A549 (cell line): ENCODE measurements at regions not wholly inside any gene's neighbourhood (a gene's known extent, or its start where the extent isn't known, plus 50 kb on each side); places are given as distances from the start of the nearest gene placed in this dataset.

Experiments
- ATAC-seq, 2 experiments: fragments of 200-7000 bp in 1 of 2; fragments of >200 bp in 1 of 2; cut with Nextera tagmentation in 1 of 2; cut with Tn5 transposase in 1 of 2; 3 replicates each; pipeline versions ENCODE4 v1.8.0 to v1.9.1; 2018 to 2020; ENCODE audit warnings: mild to moderate bottlenecking in 1 of 2, moderate library complexity in 1 of 2
- CTCF ChIA-PET: fragments of 300-600 bp; sonication (Branson Sonifier 250); formaldehyde crosslinking; extraction: SDS; loops from one replicate; lab custom pipeline; 2021; ENCODE audit warnings: antibody characterized with exemption, inconsistent platforms; lab: Yijun Ruan, JAX
- POLR2A ChIA-PET: fragments of 350-600 bp; formaldehyde crosslinking; extraction: SDS; loops from one replicate; lab custom pipeline; 2021; ENCODE audit warnings: antibody characterized with exemption, inconsistent platforms; lab: Yijun Ruan, JAX
- DNase-seq, 2 experiments: peaks; one replicate each; pipeline versions ENCODE4 v3.0.0 to v3.0.0-alpha.2; 2011 to 2016; ENCODE audit warnings: low read depth in 1 of 2, low spot score in 1 of 2
- FAIRE-seq: peaks from 2 replicates; lab custom pipeline; 2011; peaks lifted over from hg19 to GRCh38; lab: Jason Lieb, UNC
- H3K27ac ChIP-seq, 2 experiments: fragments of >200 bp; sonication (Bioruptor Twin); formaldehyde crosslinking; 3 replicates each; pipeline ENCODE4 v1.5.1; 2016 to 2017
- H3K4me1 ChIP-seq: fragments of >200 bp; sonication (Bioruptor Twin); formaldehyde crosslinking; 3 replicates; pipeline ENCODE4 v1.6.1; 2016
- H3K4me2 ChIP-seq: fragments of >200 bp; sonication (Bioruptor Twin); formaldehyde crosslinking; 3 replicates; pipeline ENCODE4 v1.6.1; 2016
- H3K4me3 ChIP-seq: fragments of >200 bp; sonication (Bioruptor Twin); formaldehyde crosslinking; 3 replicates; pipeline ENCODE4 v1.5.1; 2016
- H3K9me3 ChIP-seq: fragments of >200 bp; sonication (Bioruptor Twin); formaldehyde crosslinking; 3 replicates; pipeline ENCODE4 v1.6.1; 2016
- ATOH8 ChIP-seq: fragments of 250-450 bp; sonication (Bioruptor Pico); IDR thresholded peaks from 2 replicates; pipeline ENCODE4 v1.5.0; 2020; ENCODE audit warnings: low read depth, mild to moderate bottlenecking, moderate library complexity
- BCL3 ChIP-seq: fragments of >200 bp; sonication (Bioruptor Twin); formaldehyde crosslinking; IDR thresholded peaks from 3 replicates; pipeline ENCODE4 v1.6.1; 2016
- CBX8 ChIP-seq: fragments of 200-600 bp; sonication (generic); IDR thresholded peaks from 2 replicates; pipeline ENCODE4 v1.6.1; 2016
- CTCF ChIP-seq: fragments of >200 bp; sonication (Bioruptor Twin); formaldehyde crosslinking; IDR thresholded peaks from 3 replicates; pipeline ENCODE4 v1.5.1; 2016
- ESRRA ChIP-seq: fragments of 150-350 bp; IDR thresholded peaks from 2 replicates; pipeline ENCODE4 v1.6.1; 2014; ENCODE audit warnings: mild to moderate bottlenecking, low read length, borderline replicate concordance
- GATA3 ChIP-seq: IDR thresholded peaks from 2 replicates; pipeline ENCODE4 v1.6.1; 2012; ENCODE audit warnings: borderline replicate concordance
- HOXA7 ChIP-seq: fragments of 250-450 bp; sonication (Bioruptor Pico); IDR thresholded peaks from 2 replicates; pipeline ENCODE4 v1.5.0; 2020; ENCODE audit warnings: mild to moderate bottlenecking, moderate library complexity
- HOXB5 ChIP-seq: fragments of 250-450 bp; sonication (Bioruptor Pico); IDR thresholded peaks from 2 replicates; pipeline ENCODE4 v1.5.0; 2020; ENCODE audit warnings: mild to moderate bottlenecking, moderate library complexity
- RARB ChIP-seq: fragments of 250-450 bp; sonication (Bioruptor Pico); IDR thresholded peaks from 2 replicates; pipeline ENCODE4 v1.8.0; 2021; ENCODE audit warnings: mild to moderate bottlenecking, moderate library complexity
- REST ChIP-seq: fragments of 200-600 bp; sonication (generic); IDR thresholded peaks from 2 replicates; pipeline ENCODE4 v1.6.1; 2016; ENCODE audit warnings: antibody characterized with exemption, mild to moderate bottlenecking, moderate library complexity
- RNF2 ChIP-seq: fragments of 200-600 bp; sonication (generic); IDR thresholded peaks from 2 replicates; pipeline ENCODE4 v1.6.1; 2016; ENCODE audit warnings: low read depth, mild to moderate bottlenecking, antibody characterized with exemption, moderate library complexity, borderline replicate concordance
- SMC3 ChIP-seq: fragments of >200 bp; sonication (Bioruptor Twin); formaldehyde crosslinking; IDR thresholded peaks from 3 replicates; pipeline ENCODE4 v1.6.1; 2018; ENCODE audit warnings: inconsistent platforms
- TP53 ChIP-seq: fragments of 250-450 bp; sonication (Bioruptor Pico); IDR thresholded peaks from 2 replicates; pipeline ENCODE4 v1.5.0; 2021; ENCODE audit warnings: mild to moderate bottlenecking, moderate library complexity
- ZC3H11A ChIP-seq: fragments of 450-650 bp; IDR thresholded peaks from 2 replicates; pipeline ENCODE4 v1.6.1; 2014; ENCODE audit warnings: antibody characterized with exemption, mild to moderate bottlenecking
- ZFP36 ChIP-seq: fragments of 450-650 bp; IDR thresholded peaks from 2 replicates; pipeline ENCODE4 v1.6.1; 2014; ENCODE audit warnings: borderline replicate concordance; ENCODE audit not compliant: partially characterized antibody
- ZNF302 ChIP-seq: fragments of 250-450 bp; sonication (Bioruptor Pico); IDR thresholded peaks from 2 replicates; pipeline ENCODE4 v1.9.0; 2021; ENCODE audit warnings: inconsistent platforms, mild to moderate bottlenecking, moderate library complexity
- WGBS: methylation state at CpG from one replicate; pipeline ENCODE4 v1.1.6; 2017; ENCODE audit errors: missing lambda C conversion rate; 5-methylcytosine and 5-hydroxymethylcytosine counted together

DNA sequence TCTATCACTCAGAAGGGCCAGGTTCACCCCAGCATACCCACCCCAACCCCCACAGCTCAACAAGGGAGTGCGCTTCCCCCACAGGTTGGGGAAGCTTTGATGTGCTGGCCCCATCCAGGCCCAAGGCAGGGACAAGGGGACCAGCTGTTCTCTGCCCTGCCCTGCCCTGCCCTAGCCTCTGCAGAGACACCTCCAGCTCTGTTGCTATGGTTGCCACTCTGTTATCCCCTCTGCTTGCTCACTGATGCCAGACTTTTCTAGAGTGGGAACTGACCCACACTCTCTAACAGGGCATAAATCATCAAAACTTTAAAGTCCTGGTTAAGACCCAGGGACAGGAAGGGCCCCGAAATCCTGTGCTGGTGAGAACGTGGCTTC, 50.4 kb upstream of the ENPP7 start:
- H3K9me3 ChIP-seq = no peaks in the 10 kb centered on the region
- CTCF ChIA-PET = interaction anchor here (0.8 to 1.7 kb wide), 3 partner anchors 28 to 593 kb away, joined by 3 to 7 read pairs (median 6); no protein-coding TSS in a partner anchor
- DNase-seq = no peak
- no peak overlapping the region for H3K27ac ChIP-seq
- TF ChIP-seq ZNF302 (CRISPR knock-in tag) (no peak), GATA3 (no peak), ZC3H11A (no peak), ZFP36 (no peak), HOXB5 (CRISPR knock-in tag) (no peak), HOXA7 (CRISPR knock-in tag) (no peak), ESRRA (no peak), REST (no peak), BCL3 (no peak), ATOH8 (CRISPR knock-in tag) (no peak)
- POLR2A ChIA-PET = no interaction called here
- FAIRE-seq = no peak
- WGBS = no CpG with 5 or more reads among the region's 3 CpGs
- H3K4me3 ChIP-seq = no peak overlapping the region
- H3K4me1 ChIP-seq = peaks cover 3% of the 10 kb centered on the region; the same call in 1 of the 3 replicates
- H3K4me2 ChIP-seq = no peak overlapping the region
- ATAC-seq = no peak

DNA sequence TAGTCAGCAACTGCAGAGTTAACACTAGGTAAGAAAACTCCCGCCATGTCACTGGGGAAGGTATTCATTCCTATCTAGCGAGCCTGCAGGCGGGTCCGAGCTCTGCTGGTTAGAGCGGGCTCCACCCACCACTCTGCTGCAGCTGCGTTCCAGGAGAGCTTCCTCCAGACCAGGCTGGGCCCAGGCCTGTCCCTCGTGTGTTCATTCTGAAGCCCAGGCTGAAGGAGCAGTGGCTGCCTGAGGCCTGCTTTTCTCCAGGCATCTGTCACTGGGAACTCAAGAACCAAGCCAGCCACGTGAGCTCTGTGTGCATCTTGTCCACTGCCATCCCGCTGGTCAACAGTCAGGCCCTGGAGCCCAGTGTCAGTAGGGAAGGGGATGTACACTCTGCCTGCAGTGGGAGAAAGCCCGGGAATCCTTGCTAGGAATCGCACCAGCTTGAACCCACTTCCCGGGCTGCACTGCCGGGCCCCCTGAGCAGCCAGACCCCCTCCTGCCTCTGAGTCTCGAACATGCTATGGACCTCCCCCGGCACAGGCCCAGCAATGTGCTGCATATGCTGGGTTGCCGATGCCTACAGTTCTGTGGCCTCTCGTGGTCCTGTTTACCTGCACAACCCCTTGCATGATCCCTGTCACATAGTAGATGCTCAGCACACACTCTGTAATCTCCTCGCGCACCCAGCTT, 51.0 kb upstream of the ENPP7 start:
- CTCF ChIA-PET = interaction anchor here (0.8 to 1.7 kb wide), 3 partner anchors 29 to 592 kb away, joined by 3 to 7 read pairs (median 6); no protein-coding TSS in a partner anchor
- ATAC-seq (no peak), FAIRE-seq (no peak), DNase-seq (no peak)
- 93% methylated on average over 19 of the region's 19 CpGs for WGBS
- Histone ChIP-seq H3K4me3 (no peak overlapping the region), H3K4me1 (peaks cover 3% of the 10 kb centered on the region; the same call in 1 of the 3 replicates), H3K27ac (no peak overlapping the region), H3K4me2 (no peak overlapping the region), H3K9me3 (peaks cover 2% of the 10 kb centered on the region)
- TF ChIP-seq HOXB5 (CRISPR knock-in tag) (no peak), SMC3 (no peak), RNF2 (no peak), CBX8 (no peak), RARB (no peak), TP53 (no peak), CTCF (no peak)
- POLR2A ChIA-PET = no interaction called here
